ENCODE measurements at regions not wholly inside any gene's neighbourhood (a gene's known extent, or its start where the extent isn't known, plus 50 kb on each side); places are given as distances from the start of the nearest gene placed in this dataset.

GRCh38 chr5:112112346-112112745, 306.7 kb downstream of the EPB41L4A start:
- no peak for DNase-seq (ENCODE audit: extremely low read depth, low read depth, low spot score)

- DNase-seq (ENCODE audit: extremely low read depth, low read depth, low spot score): no peak
Measured at GRCh38 chr5:112109331-112110007, 309.6 kb downstream of the EPB41L4A start.

DNA sequence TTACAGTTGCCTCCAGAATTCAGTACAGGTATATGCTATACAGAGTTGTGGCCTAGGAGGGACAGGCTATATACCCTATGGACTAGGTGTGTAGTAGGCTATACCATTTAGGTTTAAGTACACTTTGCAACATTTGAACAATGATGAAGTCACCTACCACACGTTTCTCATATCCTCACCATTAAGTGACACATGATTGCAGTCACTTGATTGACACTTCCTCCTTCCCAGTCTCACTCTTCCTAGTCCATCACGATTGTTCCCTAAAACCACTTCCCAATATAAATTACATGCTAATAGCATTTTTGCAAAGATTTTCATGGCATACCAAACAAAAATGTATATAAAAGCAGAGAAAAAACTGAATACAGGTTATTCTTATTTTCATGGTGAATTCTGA, 312.2 kb downstream of the EPB41L4A start:
- no peak for DNase-seq (ENCODE audit: extremely low read depth, low read depth, low spot score)

- DNase-seq (ENCODE audit: extremely low read depth, low read depth, low spot score): no peak
Measured at GRCh38 chr5:112097768-112098167, 321.3 kb downstream of the EPB41L4A start.

- DNase-seq (ENCODE audit: extremely low read depth, low read depth, low spot score): no peak
Measured at GRCh38 chr5:112087222-112087621, 330.2 kb upstream of the NREP start.

DNA sequence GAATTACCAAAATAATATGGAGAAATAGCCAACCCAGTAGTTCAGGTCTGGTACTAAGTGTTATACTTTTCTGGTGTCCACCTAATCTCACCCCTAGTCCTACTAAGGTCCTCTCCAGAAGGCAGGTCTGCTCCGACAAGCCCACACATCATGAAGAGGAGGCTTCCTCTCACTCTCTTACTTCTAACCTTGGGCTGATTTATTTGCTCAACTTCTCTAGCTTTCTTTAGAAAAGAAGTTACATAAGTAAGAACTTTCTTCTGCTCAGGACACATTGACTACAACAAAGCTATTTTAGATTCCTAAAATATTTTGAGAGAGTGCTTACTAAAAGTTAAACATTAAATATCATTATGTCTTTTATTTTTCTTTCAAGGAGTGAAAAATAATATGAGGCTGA, 329.7 kb upstream of the NREP start:
- no peak for DNase-seq (ENCODE audit: extremely low read depth, low read depth, low spot score)

GRCh38 chr5:112084149-112084548, 327.2 kb upstream of the NREP start:
- DNase-seq (ENCODE audit: extremely low read depth, low read depth, low spot score): no peak

DNA sequence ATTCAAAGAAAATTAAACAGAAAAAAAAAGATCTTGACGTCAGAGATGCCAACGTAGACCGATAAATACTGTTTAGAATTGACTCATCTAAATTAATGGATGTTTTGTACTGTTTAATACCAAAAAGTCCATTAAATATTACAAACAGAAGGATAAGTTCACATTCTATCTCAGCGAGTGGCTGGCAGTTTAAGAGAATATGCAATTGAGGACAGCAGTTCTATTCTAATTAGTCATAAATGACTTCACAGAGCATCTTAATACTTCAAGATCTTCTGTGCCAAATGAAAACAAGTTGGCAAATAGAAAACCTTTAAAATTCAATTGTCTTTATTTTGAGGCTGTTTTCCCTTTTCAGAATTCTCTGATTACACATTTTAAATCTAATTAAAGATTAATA, 326.6 kb upstream of the NREP start:
- DNase-seq (ENCODE audit: extremely low read depth, low read depth, low spot score): no peak

DNA sequence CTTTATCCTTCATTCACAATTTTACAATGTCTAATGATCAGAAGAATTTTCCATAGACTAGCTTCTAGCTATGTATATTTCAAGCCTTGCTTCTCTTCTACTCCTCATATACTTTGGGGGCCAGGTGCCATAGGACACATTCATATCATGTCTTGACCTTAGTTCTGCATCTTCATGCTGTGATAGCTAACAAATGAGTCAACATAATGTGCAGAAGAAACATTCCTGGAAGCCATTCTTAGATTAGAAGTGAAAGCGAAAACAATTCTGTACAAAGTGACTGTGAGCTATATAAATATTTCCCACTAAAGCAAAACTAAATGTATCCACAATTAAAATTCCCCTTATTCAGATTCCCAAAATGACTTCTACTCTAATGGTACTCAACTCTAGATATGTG, 320.2 kb upstream of the NREP start:
- DNase-seq (ENCODE audit: extremely low read depth, low read depth, low spot score): no peak

DNA sequence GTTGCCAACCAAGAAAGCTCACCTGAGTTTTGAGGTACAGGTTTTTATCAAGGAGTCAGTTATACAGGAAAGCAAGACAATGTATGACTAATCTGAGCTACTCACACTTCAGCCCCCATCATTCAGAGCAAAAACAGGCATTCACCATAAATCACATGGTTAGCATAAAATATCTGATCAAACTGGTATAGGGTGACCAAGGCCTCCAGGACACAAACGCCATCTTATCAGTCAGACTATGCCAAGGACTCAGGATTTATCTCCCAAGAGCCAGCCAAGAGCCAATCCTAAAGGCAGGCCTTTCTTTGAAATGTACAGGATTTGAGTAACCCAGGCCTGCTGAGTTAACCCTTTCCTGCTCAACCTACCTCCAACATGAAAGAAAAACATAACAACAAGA, 313.0 kb upstream of the NREP start:
- DNase-seq (ENCODE audit: extremely low read depth, low read depth, low spot score): no peak

GRCh38 chr5:112069329-112069728, 312.3 kb upstream of the NREP start:
- DNase-seq (ENCODE audit: extremely low read depth, low read depth, low spot score): no peak

DNA sequence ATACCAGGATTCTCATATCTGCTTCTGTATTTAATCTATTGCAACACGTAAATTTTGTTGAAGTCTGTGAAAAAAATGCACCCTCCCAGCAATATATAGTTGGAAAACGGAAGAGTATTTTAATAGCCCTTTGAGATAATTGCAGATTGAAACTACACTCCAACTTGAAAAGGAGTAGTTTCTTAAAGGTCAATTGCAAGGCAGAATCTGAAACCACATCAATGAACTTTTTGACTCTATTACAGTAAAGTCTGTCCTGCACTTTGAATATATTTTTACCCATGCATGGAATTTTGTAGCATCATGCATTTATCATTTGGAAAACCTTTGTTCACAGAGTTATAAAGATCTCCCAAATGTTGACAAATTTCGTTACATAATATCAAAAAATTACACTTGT, 311.6 kb upstream of the NREP start:
- DNase-seq (ENCODE audit: extremely low read depth, low read depth, low spot score): no peak

- no peak for DNase-seq (ENCODE audit: extremely low read depth, low read depth, low spot score)
Measured at GRCh38 chr5:112065781-112066180, 308.8 kb upstream of the NREP start.

DNA sequence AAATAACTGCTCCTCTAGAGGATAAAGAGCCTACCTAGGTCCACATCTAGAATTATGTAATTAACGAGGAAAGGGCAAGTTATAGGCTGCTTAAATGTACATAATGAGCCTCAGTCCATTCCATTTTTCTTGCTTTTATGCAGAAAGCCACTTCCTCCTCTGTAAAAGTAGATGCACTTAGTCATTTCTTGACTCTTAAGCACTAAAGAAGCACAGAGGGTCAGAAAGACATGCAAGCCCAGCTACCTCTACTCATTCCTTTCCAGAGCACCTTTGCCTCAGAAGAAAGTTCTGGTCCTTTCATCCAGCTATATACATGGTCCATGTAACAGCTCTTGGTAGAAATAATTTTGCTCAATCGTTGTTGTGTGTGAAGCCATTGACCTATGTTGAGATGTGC, 308.0 kb upstream of the NREP start:
- DNase-seq (ENCODE audit: extremely low read depth, low read depth, low spot score): no peak

DNA sequence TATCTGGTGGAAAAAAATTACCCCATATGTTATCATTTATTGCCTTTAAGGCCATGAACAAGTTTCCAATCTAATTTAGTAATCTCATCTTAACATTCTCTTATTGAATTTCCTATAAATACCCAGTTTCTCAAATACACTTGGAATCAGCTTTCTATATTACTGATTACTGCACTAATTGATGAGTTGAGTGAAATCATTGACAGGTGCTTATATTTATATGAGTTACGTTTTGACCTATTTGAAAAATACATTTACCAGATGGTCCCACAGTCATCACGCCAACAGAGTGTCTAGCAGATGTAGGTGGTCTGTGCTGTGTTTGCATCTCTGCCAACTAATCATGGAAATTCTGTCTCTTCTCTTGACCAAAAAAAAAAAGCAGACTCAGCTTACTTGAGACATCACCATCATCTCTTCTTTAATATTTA, 307.3 kb upstream of the NREP start:
- no peak for DNase-seq (ENCODE audit: extremely low read depth, low read depth, low spot score)

- no peak for DNase-seq (ENCODE audit: extremely low read depth, low read depth, low spot score)
Measured at GRCh38 chr5:112063856-112064255, 306.9 kb upstream of the NREP start.

GRCh38 chr5:112063191-112063590, 306.2 kb upstream of the NREP start:
- DNase-seq (ENCODE audit: extremely low read depth, low read depth, low spot score): no peak

GRCh38 chr5:112062181-112062580, 305.2 kb upstream of the NREP start:
- no peak for DNase-seq (ENCODE audit: extremely low read depth, low read depth, low spot score)

DNA sequence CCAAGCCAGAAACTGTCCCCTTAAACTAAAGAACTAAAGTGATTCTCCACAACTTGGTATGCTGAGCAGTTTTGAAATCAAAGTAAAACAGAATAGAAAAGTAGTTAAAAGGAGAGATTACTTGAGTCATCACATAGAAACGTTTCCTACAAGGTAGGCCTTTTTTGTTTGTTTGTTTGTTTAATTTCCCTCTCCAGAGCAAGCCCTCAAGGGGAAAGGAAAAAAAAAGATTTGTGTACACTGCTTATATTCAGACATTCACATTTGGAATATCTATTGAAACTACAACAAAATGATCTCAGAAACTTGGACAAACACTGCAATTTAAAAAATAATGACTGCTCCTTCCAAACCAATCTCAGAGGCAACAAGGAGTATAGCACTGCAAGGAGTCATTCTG, 304.7 kb upstream of the NREP start:
- no peak for DNase-seq (ENCODE audit: extremely low read depth, low read depth, low spot score)

DNA sequence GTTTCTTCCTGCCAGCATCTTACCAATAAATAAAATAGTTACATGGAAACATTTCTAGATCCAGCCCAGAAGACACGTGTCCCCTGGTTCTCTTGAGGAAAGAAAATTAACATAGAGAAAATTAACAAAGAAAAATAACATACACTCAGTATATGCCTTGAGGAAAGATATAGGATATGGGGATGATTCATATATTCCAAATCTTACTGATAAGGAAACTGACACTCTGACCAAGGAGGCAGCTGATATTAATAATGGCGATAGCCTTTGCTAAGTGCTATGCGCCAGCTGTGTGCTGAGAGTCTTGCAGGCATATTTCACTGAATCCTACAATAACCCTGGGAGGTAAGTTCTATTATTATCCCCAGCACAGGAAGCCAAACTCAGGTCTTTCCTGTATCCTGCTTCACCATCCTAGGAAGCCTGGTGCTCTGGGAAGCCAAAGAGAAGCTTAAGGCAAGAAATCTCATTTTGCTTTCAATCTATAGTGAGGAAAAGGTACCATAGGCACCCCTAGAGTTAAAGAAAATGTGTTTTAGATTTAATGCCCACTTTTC, 302.7 kb upstream of the NREP start:
- DNase-seq (ENCODE audit: extremely low read depth, low read depth, low spot score): no peak

DNA sequence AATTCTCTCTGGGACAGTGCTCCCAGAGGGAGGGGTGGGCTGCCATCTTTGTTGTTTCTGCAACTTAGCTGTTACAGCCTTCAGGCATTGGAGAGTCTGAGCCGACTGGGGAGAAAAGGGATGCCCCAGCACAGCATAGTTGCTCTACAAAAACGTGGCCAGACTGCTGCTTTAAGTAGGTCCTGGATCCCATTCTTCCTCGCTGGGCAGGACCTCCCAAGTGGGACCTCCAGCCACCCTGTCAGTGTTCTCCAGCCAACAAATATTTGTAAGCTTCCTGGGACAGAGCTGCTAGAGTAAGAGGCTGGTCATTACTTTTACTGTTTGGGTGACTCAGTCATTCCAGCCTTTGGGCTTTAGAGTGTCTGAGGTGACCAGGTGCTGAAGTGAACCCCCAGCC, 292.7 kb upstream of the NREP start:
- no peak for DNase-seq (ENCODE audit: extremely low read depth, low read depth, low spot score)

- no peak for DNase-seq (ENCODE audit: extremely low read depth, low read depth, low spot score)
Measured at GRCh38 chr5:112036206-112036605, 279.2 kb upstream of the NREP start.

- no peak for DNase-seq (ENCODE audit: extremely low read depth, low read depth, low spot score)
Measured at GRCh38 chr5:112034421-112034979, 277.5 kb upstream of the NREP start.

Measured in glomerular endothelial cell (primary cell).